ENCODE measurements at regions not wholly inside any gene's neighbourhood (a gene's known extent, or its start where the extent isn't known, plus 50 kb on each side); places are given as distances from the start of the nearest gene placed in this dataset.
A peak's percentile ranks its signal among the peaks of the same experiment; 100 is the strongest.

DNA sequence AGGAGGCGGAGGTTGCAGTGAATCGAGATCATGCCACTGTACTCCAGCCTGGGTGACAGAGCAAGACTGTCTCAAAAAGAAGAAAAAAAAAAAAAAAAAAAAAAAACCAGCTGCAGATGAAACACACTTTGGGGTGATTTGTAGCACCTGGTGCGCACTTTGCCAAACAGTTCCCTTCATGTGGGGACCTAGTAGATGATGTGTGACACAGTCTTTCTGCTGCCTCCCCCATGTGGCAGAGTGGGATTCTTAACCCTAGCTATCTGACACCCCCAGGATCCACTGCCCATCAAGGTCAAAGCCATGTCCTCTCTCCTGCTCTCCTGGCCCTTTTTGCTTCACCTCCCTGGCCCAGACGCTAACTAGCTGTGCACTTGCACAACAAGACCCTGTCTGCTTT is 52.1 kb upstream of the PDZD8 start:
- Histone ChIP-seq H3K27me3 (ENCODE audit: insufficient read depth, low read length, poor library complexity, severe bottlenecking) (no peaks in the 10 kb centered on the region), H3K36me3 (ENCODE audit: insufficient read depth, low read length) (no peaks in the 10 kb centered on the region), H3F3A (ENCODE audit: low read depth) (peaks cover 13% of the 10 kb centered on the region), H3K9ac (ENCODE audit: low read depth, low read length, poor library complexity, severe bottlenecking) (peak overlapping the region; percentile 73), H3K4me3 (ENCODE audit: low read length, poor library complexity, severe bottlenecking) (peak overlapping the region; percentile 68), H3K9me3 (ENCODE audit: insufficient read depth, low read depth, low read length) (no peaks in the 10 kb centered on the region), H3K79me2 (ENCODE audit: insufficient read depth, low read length) (peaks cover 91% of the 10 kb centered on the region), H2AFZ (ENCODE audit: low read length) (no peak overlapping the region), H4K20me1 (ENCODE audit: insufficient read depth, low read length, poor library complexity, severe bottlenecking) (peaks cover 6% of the 10 kb centered on the region), H3K9me2 (replicated peaks; ENCODE audit: low read depth, low read length) (no peaks in the 10 kb centered on the region), H3K4me2 (ENCODE audit: low read depth, low read length, poor library complexity, severe bottlenecking) (peak overlapping the region; percentile 94), H3K4me1 (ENCODE audit: insufficient read depth, low read length, poor library complexity, severe bottlenecking) (peaks cover 80% of the 10 kb centered on the region)
- TF ChIP-seq, protein P1, sequence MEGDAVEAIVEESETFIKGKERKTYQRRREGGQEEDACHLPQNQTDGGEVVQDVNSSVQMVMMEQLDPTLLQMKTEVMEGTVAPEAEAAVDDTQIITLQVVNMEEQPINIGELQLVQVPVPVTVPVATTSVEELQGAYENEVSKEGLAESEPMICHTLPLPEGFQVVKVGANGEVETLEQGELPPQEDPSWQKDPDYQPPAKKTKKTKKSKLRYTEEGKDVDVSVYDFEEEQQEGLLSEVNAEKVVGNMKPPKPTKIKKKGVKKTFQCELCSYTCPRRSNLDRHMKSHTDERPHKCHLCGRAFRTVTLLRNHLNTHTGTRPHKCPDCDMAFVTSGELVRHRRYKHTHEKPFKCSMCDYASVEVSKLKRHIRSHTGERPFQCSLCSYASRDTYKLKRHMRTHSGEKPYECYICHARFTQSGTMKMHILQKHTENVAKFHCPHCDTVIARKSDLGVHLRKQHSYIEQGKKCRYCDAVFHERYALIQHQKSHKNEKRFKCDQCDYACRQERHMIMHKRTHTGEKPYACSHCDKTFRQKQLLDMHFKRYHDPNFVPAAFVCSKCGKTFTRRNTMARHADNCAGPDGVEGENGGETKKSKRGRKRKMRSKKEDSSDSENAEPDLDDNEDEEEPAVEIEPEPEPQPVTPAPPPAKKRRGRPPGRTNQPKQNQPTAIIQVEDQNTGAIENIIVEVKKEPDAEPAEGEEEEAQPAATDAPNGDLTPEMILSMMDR (conservative IDR thresholded peaks at IDR 0.05; ENCODE audit: low read length): 0 out of 2 replicates have a peak, but pooled peaks have one; percentile 29
- TF ChIP-seq EZH2phosphoT487 (IDR thresholded peaks at IDR 0.05; ENCODE audit: borderline replicate concordance): no peak

DNA sequence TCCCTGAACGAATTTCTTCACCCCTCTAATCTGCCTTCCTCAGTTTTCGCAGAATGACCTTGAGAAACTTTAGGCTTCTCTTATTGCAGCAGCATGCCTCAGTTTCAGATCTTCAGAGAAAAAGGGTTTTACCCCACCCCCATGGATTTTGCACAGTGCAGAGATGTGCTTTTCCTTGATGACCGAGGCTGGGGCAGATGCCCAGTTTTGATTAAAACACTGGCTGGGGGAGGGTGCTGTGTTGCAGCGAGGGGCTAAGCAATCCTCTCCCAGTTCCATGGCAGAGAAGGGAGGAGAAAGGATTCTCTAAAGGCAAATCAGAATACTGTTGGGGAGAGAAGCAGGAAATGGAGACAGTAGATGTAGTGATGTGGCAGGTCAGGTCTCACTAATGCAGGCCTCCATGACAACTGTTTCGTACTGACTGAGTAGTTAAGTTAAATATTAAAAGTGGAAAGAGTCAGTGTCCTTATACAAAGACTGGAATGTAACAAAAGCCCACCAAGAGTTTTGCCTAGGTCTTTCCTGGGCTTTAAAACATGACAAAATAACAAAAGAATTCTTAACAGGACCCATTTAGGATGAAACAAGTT is 50.8 kb upstream of the PDZD8 start:
- H3K4me2 ChIP-seq (ENCODE audit: low read depth, low read length, poor library complexity, severe bottlenecking): peak overlapping the region; percentile 94

DNA sequence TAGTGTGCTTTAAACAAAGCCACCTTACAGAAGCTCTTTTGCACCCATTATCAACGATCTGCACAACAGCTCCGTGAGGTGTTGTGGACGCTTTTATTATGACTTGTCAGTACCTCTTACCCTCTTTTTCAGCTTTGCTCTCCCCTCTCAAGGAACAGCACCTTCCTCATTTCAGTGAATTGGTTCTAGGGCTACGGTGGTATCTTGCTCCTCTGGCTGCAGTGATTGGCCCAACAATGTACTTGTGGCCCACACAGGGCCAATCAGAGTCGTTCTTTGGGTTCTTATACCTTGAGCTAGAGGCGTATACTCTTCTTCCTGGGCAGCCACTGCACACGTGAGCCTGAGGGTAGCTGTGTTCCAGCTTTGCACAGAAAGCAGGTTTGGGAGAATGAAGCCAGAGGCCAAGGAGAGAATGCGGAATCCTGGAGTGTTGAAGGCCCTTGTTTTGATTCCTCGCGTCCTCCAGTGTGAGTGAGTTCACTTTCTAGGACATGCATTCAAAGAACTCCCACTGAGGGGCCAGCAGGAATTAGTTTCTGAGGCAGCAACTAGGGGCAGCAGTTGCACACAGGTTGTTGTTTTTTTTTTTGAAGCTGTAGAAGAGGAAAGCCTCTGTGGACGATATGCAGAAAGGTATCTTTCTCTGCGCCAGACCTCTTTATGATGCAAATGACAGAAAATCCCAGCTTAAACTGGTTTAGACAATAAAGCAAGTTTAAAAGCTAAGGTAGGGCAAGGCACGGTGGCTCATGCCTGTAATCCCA is 49.8 kb upstream of the PDZD8 start:
- TF ChIP-seq, protein P1 (conservative IDR thresholded peaks at IDR 0.05; ENCODE audit: low read length): peak; percentile 50
- TF ChIP-seq EZH2phosphoT487 (IDR thresholded peaks at IDR 0.05; ENCODE audit: borderline replicate concordance): no peak
- Histone ChIP-seq H3K9me3 (ENCODE audit: insufficient read depth, low read depth, low read length) (no peaks in the 10 kb centered on the region), H3K9ac (ENCODE audit: low read depth, low read length, poor library complexity, severe bottlenecking) (peak overlapping the region; percentile 73), H3K79me2 (ENCODE audit: insufficient read depth, low read length) (peaks cover 92% of the 10 kb centered on the region), H3K4me2 (ENCODE audit: low read depth, low read length, poor library complexity, severe bottlenecking) (peak overlapping the region; percentile 94), H3K27me3 (ENCODE audit: insufficient read depth, low read length, poor library complexity, severe bottlenecking) (no peaks in the 10 kb centered on the region), H2AFZ (ENCODE audit: low read length) (peak overlapping the region; percentile 49), H3F3A (ENCODE audit: low read depth) (peaks cover 13% of the 10 kb centered on the region), H3K4me3 (ENCODE audit: low read length, poor library complexity, severe bottlenecking) (peak overlapping the region; percentile 77), H3K36me3 (ENCODE audit: insufficient read depth, low read length) (no peaks in the 10 kb centered on the region), H3K4me1 (ENCODE audit: insufficient read depth, low read length, poor library complexity, severe bottlenecking) (peaks cover 85% of the 10 kb centered on the region), H3K9me2 (replicated peaks; ENCODE audit: low read depth, low read length) (no peaks in the 10 kb centered on the region), H4K20me1 (ENCODE audit: insufficient read depth, low read length, poor library complexity, severe bottlenecking) (peaks cover 6% of the 10 kb centered on the region)

More for the DNA sequence above, 50.8 kb upstream of the PDZD8 start:
- Histone ChIP-seq H4K20me1 (ENCODE audit: insufficient read depth, low read length, poor library complexity, severe bottlenecking) (peaks cover 6% of the 10 kb centered on the region), H3K36me3 (ENCODE audit: insufficient read depth, low read length) (no peaks in the 10 kb centered on the region), H3K79me2 (ENCODE audit: insufficient read depth, low read length) (peaks cover 91% of the 10 kb centered on the region), H3K9me3 (ENCODE audit: insufficient read depth, low read depth, low read length) (no peaks in the 10 kb centered on the region), H3F3A (ENCODE audit: low read depth) (peaks cover 13% of the 10 kb centered on the region), H2AFZ (ENCODE audit: low read length) (no peak overlapping the region), H3K9ac (ENCODE audit: low read depth, low read length, poor library complexity, severe bottlenecking) (peak overlapping the region; percentile 73), H3K4me3 (ENCODE audit: low read length, poor library complexity, severe bottlenecking) (peak overlapping the region; percentile 77), H3K9me2 (replicated peaks; ENCODE audit: low read depth, low read length) (no peaks in the 10 kb centered on the region), H3K27me3 (ENCODE audit: insufficient read depth, low read length, poor library complexity, severe bottlenecking) (no peaks in the 10 kb centered on the region), H3K4me1 (ENCODE audit: insufficient read depth, low read length, poor library complexity, severe bottlenecking) (peaks cover 80% of the 10 kb centered on the region)
- no peak for TF ChIP-seq EZH2phosphoT487 (IDR thresholded peaks at IDR 0.05; ENCODE audit: borderline replicate concordance)
- TF ChIP-seq, protein P1 (conservative IDR thresholded peaks at IDR 0.05; ENCODE audit: low read length): no peak

All from Loucy (cell line).